H9 (cell line): ENCODE measurements at regions not wholly inside any gene's neighbourhood (a gene's known extent, or its start where the extent isn't known, plus 50 kb on each side); places are given as distances from the start of the nearest gene placed in this dataset.

Experiments used
- DNase-seq: peaks from one replicate; pipeline ENCODE4 v3.0.0-alpha.2; 2017
- H2AFZ ChIP-seq: one replicate; pipeline ENCODE4 v1.6.1; 2013; ENCODE audit warnings: mild to moderate bottlenecking, low read length, control low read depth, moderate library complexity
- H2AK5ac ChIP-seq: 2 replicates; pipeline ENCODE4 v1.6.1; 2013; ENCODE audit warnings: low read length, control low read depth, mixed read lengths; ENCODE audit not compliant: insufficient read length
- H2BK120ac ChIP-seq: one replicate; pipeline ENCODE4 v1.6.1; 2013; ENCODE audit warnings: low read depth, mild to moderate bottlenecking, low read length, control low read depth, inconsistent platforms; ENCODE audit not compliant: poor library complexity, severe bottlenecking
- H2BK12ac ChIP-seq: 2 replicates; pipeline ENCODE4 v1.6.1; 2013; ENCODE audit warnings: low read length, control low read depth, mixed read lengths, low read depth; ENCODE audit not compliant: insufficient read length
- H2BK15ac ChIP-seq: 2 replicates; pipeline ENCODE4 v1.6.1; 2013; ENCODE audit warnings: low read depth, low read length, control low read depth
- H2BK20ac ChIP-seq: one replicate; pipeline ENCODE4 v1.6.1; 2013; ENCODE audit warnings: low read depth, mild to moderate bottlenecking, low read length, control low read depth, inconsistent platforms; ENCODE audit not compliant: poor library complexity, severe bottlenecking
- H2BK5ac ChIP-seq: 2 replicates; pipeline ENCODE4 v1.6.1; 2013; ENCODE audit warnings: low read length, control low read depth, mixed read lengths; ENCODE audit not compliant: insufficient read length
- H3K14ac ChIP-seq: 2 replicates; pipeline ENCODE4 v1.6.1; 2013; ENCODE audit warnings: low read length, control low read depth; ENCODE audit not compliant: insufficient read depth
- H3K18ac ChIP-seq: 2 replicates; pipeline ENCODE4 v1.6.1; 2013; ENCODE audit warnings: low read depth, mild to moderate bottlenecking, mixed read lengths, low read length, control low read depth; ENCODE audit not compliant: insufficient read length
- H3K23ac ChIP-seq: 2 replicates; pipeline ENCODE4 v1.6.1; 2013; ENCODE audit warnings: low read length, control low read depth, mixed read lengths, low read depth; ENCODE audit not compliant: insufficient read length
- H3K23me2 ChIP-seq: 2 replicates; pipeline ENCODE4 v1.6.1; 2013; ENCODE audit warnings: low read depth, mild to moderate bottlenecking, mixed read lengths, low read length, control low read depth; ENCODE audit not compliant: insufficient read length, poor library complexity, severe bottlenecking
- H3K27ac ChIP-seq: 2 replicates; pipeline ENCODE4 v1.5.1; 2013; ENCODE audit warnings: low read length, control low read depth, mixed read lengths, low read depth; ENCODE audit not compliant: insufficient read length
- H3K27me3 ChIP-seq: 2 replicates; pipeline ENCODE4 v1.6.1; 2013; ENCODE audit warnings: low read length, control low read depth, inconsistent platforms; ENCODE audit not compliant: insufficient read depth
- H3K4ac ChIP-seq: 2 replicates; pipeline ENCODE4 v1.6.1; 2013; ENCODE audit warnings: low read depth, mild to moderate bottlenecking, control low read depth, inconsistent platforms, low read length, moderate library complexity
- H3K4me1 ChIP-seq: 2 replicates; pipeline ENCODE4 v1.6.1; 2013; ENCODE audit warnings: low read length, control low read depth, inconsistent platforms; ENCODE audit not compliant: insufficient read depth
- H3K4me2 ChIP-seq: 2 replicates; pipeline ENCODE4 v1.6.1; 2013; ENCODE audit warnings: low read length, control low read depth, mixed read lengths; ENCODE audit not compliant: insufficient read length, insufficient read depth
- H3K56ac ChIP-seq: 2 replicates; pipeline ENCODE4 v1.6.1; 2013; ENCODE audit warnings: low read depth, mild to moderate bottlenecking, mixed read lengths, low read length, control low read depth; ENCODE audit not compliant: insufficient read length
- H3K79me1 ChIP-seq: 2 replicates; pipeline ENCODE4 v1.6.1; 2013; ENCODE audit warnings: low read depth, mild to moderate bottlenecking, moderate library complexity, low read length, control low read depth, inconsistent platforms; ENCODE audit not compliant: insufficient read depth, poor library complexity, severe bottlenecking
- H3K79me2 ChIP-seq: 2 replicates; pipeline ENCODE4 v1.6.1; 2013; ENCODE audit warnings: low read length, control low read depth, inconsistent platforms; ENCODE audit not compliant: insufficient read depth
- H3K9ac ChIP-seq: 2 replicates; pipeline ENCODE4 v1.6.1; 2013; ENCODE audit warnings: low read length, control low read depth, mixed read lengths; ENCODE audit not compliant: insufficient read length; ENCODE audit errors: extremely low read depth
- H3K9me3 ChIP-seq: one replicate; pipeline ENCODE4 v1.6.1; 2013; ENCODE audit warnings: low read depth, low read length, inconsistent platforms; ENCODE audit not compliant: control insufficient read depth
- H3T11ph ChIP-seq: one replicate; pipeline ENCODE4 v1.6.1; 2013; ENCODE audit warnings: mild to moderate bottlenecking, low read length, control low read depth, inconsistent platforms
- H4K20me1 ChIP-seq: one replicate; pipeline ENCODE4 v1.6.1; 2013; ENCODE audit not compliant: control insufficient read depth, insufficient read length, insufficient read depth
- H4K5ac ChIP-seq: 2 replicates; pipeline ENCODE4 v1.6.1; 2013; ENCODE audit warnings: low read depth, mild to moderate bottlenecking, mixed read lengths, low read length, control low read depth; ENCODE audit not compliant: insufficient read length
- H4K8ac ChIP-seq: replicated peaks from 2 replicates; pipeline ENCODE4 v1.6.1; 2013; ENCODE audit warnings: low read length, control low read depth, mixed read lengths, low read depth; ENCODE audit not compliant: insufficient read length
- H4K91ac ChIP-seq: 2 replicates; pipeline ENCODE4 v1.6.1; 2013; ENCODE audit warnings: low read depth, mild to moderate bottlenecking, moderate library complexity, mixed read lengths, low read length, control low read depth; ENCODE audit not compliant: insufficient read length
- H3K27ac Mint-ChIP-seq, 3 experiments: 2 replicates in 2 of 3; 3 replicates in 1 of 3; pipeline ENCODE4 v1.8.0; 2020 to 2021; ENCODE audit warnings: mixed read lengths in 3 of 3, mild to moderate bottlenecking in 1 of 3, moderate library complexity in 1 of 3
- H3K27me3 Mint-ChIP-seq: 2 replicates; pipeline ENCODE4 v1.8.0; 2021; ENCODE audit warnings: low read depth, mild to moderate bottlenecking, moderate library complexity, mixed read lengths
- H3K36me3 Mint-ChIP-seq, 3 experiments: 2 replicates in 2 of 3; 3 replicates in 1 of 3; pipeline ENCODE4 v1.8.0; 2020 to 2021; ENCODE audit warnings: low read depth in 3 of 3, mixed read lengths in 3 of 3; ENCODE audit not compliant: insufficient read depth in 1 of 3
- H3K4me1 Mint-ChIP-seq, 2 experiments: 2 replicates each; pipeline ENCODE4 v1.8.0; 2020; ENCODE audit warnings: mixed read lengths in 2 of 2
- H3K4me3 Mint-ChIP-seq, 2 experiments: 2 replicates in 1 of 2; 3 replicates in 1 of 2; pipeline ENCODE4 v1.8.0; 2020 to 2021; ENCODE audit warnings: mild to moderate bottlenecking in 2 of 2, mixed read lengths in 2 of 2, moderate library complexity in 1 of 2
- H3K9me3 Mint-ChIP-seq, 2 experiments: 2 replicates in 1 of 2; 3 replicates in 1 of 2; pipeline ENCODE4 v1.8.0; 2020; ENCODE audit warnings: mild to moderate bottlenecking in 2 of 2, mixed read lengths in 2 of 2, moderate library complexity in 1 of 2
- CTCF ChIP-seq: fragments of 200-600 bp; sonication (generic); conservative IDR thresholded peaks from 3 replicates; pipeline ENCODE4 v1.8.0; 2021; ENCODE audit warnings: antibody characterized with exemption, mild to moderate bottlenecking
- WGBS: extraction: QIAGEN DNeasy Blood & Tissue Kit; methylation state at CpG from one replicate; pipeline ENCODE4 v1.1.7; 2013; ENCODE audit warnings: missing lambda C conversion rate, low lambda C conversion rate, mixed read lengths; ENCODE audit not compliant: insufficient read length; ENCODE audit errors: extremely low coverage; 5-methylcytosine and 5-hydroxymethylcytosine counted together

- Mint-ChIP-seq H3K27me3 (no peaks in the 10 kb centered on the region), H3K4me3 (no peak overlapping the region), H3K27ac (no peak overlapping the region), H3K9me3 (no peaks in the 10 kb centered on the region), H3K36me3 (no peaks in the 10 kb centered on the region; a peak in 1 of 7 replicates), H3K4me1 (peaks cover 8 to 14% of the 10 kb centered on the region in 2 experiments)
- Histone ChIP-seq H3K9me3 (no peaks in the 10 kb centered on the region), H3K79me1 (no peaks in the 10 kb centered on the region), H3K79me2 (no peaks in the 10 kb centered on the region), H4K91ac (no peak overlapping the region), H3T11ph (no peak overlapping the region), H2AFZ (no peak overlapping the region), H2BK15ac (no peak overlapping the region), H2BK20ac (no peak overlapping the region), H3K4me2 (no peak overlapping the region), H3K4me1 (no peaks in the 10 kb centered on the region), H4K8ac (no peak overlapping the region), H3K56ac (no peak overlapping the region), H2AK5ac (no peak overlapping the region), H3K23me2 (no peaks in the 10 kb centered on the region), H3K18ac (no peak overlapping the region), H3K27me3 (no peaks in the 10 kb centered on the region), H2BK5ac (no peak overlapping the region), H3K4ac (no peak overlapping the region), H3K9ac (no peak overlapping the region), H4K20me1 (no peaks in the 10 kb centered on the region), H3K27ac (no peak overlapping the region), H3K14ac (no peak overlapping the region), H2BK12ac (no peak overlapping the region), H3K23ac (no peak overlapping the region), H2BK120ac (no peak overlapping the region), H4K5ac (no peak overlapping the region)
- WGBS: no CpG with 5 or more reads among the region's 1 CpG
- DNase-seq: no peak
- TF ChIP-seq CTCF: no peak
Observed at GRCh38 chr4:125988464-125988863, 673.7 kb downstream of the FAT4 start.
